H1 (cell line): ENCODE measurements at regions not wholly inside any gene's neighbourhood (a gene's known extent, or its start where the extent isn't known, plus 50 kb on each side); places are given as distances from the start of the nearest gene placed in this dataset.
A peak's percentile ranks its signal among the peaks of the same experiment; 100 is the strongest.

ENCODE experiments used
- BACH1 ChIP-seq: IDR thresholded peaks from 2 replicates; pipeline ENCODE4 v1.6.1; 2012; ENCODE audit warnings: low read length, improper control_type of control experiment
- CBX5 ChIP-seq: fragments of 300-800, 300-1000 bp; sonication (generic); IDR thresholded peaks from 2 replicates; pipeline ENCODE4 v1.7.1; 2016; ENCODE audit warnings: antibody characterized with exemption, low read length, low read depth
- CHD7 ChIP-seq: fragments of 300-600 bp; sonication (generic); IDR thresholded peaks from 2 replicates; pipeline ENCODE4 v1.7.1; 2012; ENCODE audit warnings: low read length, moderate library complexity, mild to moderate bottlenecking, inconsistent platforms; ENCODE audit not compliant: insufficient replicate concordance
- E2F6 ChIP-seq: IDR thresholded peaks from 2 replicates; pipeline ENCODE4 v1.6.1; 2012; ENCODE audit warnings: inconsistent platforms
- HDAC6 ChIP-seq: IDR thresholded peaks from one replicate; pipeline ENCODE4 v1.7.1; 2012; ENCODE audit warnings: low read depth, mild to moderate bottlenecking, inconsistent platforms, low read length, moderate library complexity
- RNF2 ChIP-seq: fragments of 200-900, 300-1000 bp; sonication (generic); IDR thresholded peaks from 2 replicates; pipeline ENCODE4 v1.7.1; 2016; ENCODE audit warnings: borderline replicate concordance, low read depth, mild to moderate bottlenecking, antibody characterized with exemption, low read length; ENCODE audit not compliant: poor library complexity, severe bottlenecking; ENCODE audit errors: missing control alignments
- TAF1 ChIP-seq: IDR thresholded peaks from 2 replicates; pipeline ENCODE4 v1.6.1; 2011; ENCODE audit warnings: mild to moderate bottlenecking, low read depth, low read length
- USF2 ChIP-seq: IDR thresholded peaks from 2 replicates; pipeline ENCODE4 v1.6.1; 2011; ENCODE audit warnings: low read length, improper control_type of control experiment

GRCh38 chr1:148353461-148354283 is 129.4 kb downstream of the PPIAL4G start (continued):
- TF ChIP-seq CHD7 (no peak), BACH1 (no peak), RNF2 (no peak), TAF1 (0 out of 2 replicates have a peak, but pooled peaks have one; percentile 29), HDAC6 (no peak), USF2 (no peak), E2F6 (no peak), CBX5 (no peak)
